Ishikawa (cell line): ENCODE measurements at regions not wholly inside any gene's neighbourhood (a gene's known extent, or its start where the extent isn't known, plus 50 kb on each side); places are given as distances from the start of the nearest gene placed in this dataset.

Experiments used
- CEBPB ChIP-seq: IDR thresholded peaks from 2 replicates; pipeline ENCODE4 v1.6.1; 2012
- CREB1 ChIP-seq: IDR thresholded peaks from 2 replicates; pipeline ENCODE4 v1.6.1; 2012; ENCODE audit warnings: low read depth
- EGR1 ChIP-seq: IDR thresholded peaks from 2 replicates; pipeline ENCODE4 v1.6.1; 2012
- EP300 ChIP-seq: IDR thresholded peaks from 2 replicates; pipeline ENCODE4 v1.6.1; 2012; ENCODE audit warnings: borderline replicate concordance
- FOXM1 ChIP-seq: IDR thresholded peaks from 2 replicates; pipeline ENCODE4 v1.6.1; 2012; ENCODE audit warnings: low read depth, borderline replicate concordance
- NFIC ChIP-seq: IDR thresholded peaks from 2 replicates; pipeline ENCODE4 v1.6.1; 2012
- RAD21 ChIP-seq: IDR thresholded peaks from 2 replicates; pipeline ENCODE4 v1.6.1; 2012; ENCODE audit warnings: low read depth
- TAF1 ChIP-seq: IDR thresholded peaks from 2 replicates; pipeline ENCODE4 v1.6.1; 2012; ENCODE audit warnings: low read depth, mild to moderate bottlenecking
- TCF12 ChIP-seq: IDR thresholded peaks from 2 replicates; pipeline ENCODE4 v1.6.1; 2012; ENCODE audit warnings: low read depth
- TEAD4 ChIP-seq: IDR thresholded peaks from 2 replicates; pipeline ENCODE4 v1.6.1; 2012
- YY1 ChIP-seq: IDR thresholded peaks from 2 replicates; pipeline ENCODE4 v1.6.1; 2012; ENCODE audit warnings: low read depth
- ZBTB7A ChIP-seq: IDR thresholded peaks from 2 replicates; pipeline ENCODE4 v1.6.1; 2012; ENCODE audit warnings: low read depth
- TF ChIP-seq, protein P1 (sequence below): IDR thresholded peaks from 2 replicates; pipeline ENCODE4 v1.6.1; 2012
- TF ChIP-seq, protein P2 (sequence below): IDR thresholded peaks from 2 replicates; pipeline ENCODE4 v1.6.1; 2012
- TF ChIP-seq, protein P3 (sequence below): IDR thresholded peaks from 2 replicates; pipeline ENCODE4 v1.6.1; 2012; ENCODE audit warnings: low read depth, mild to moderate bottlenecking

DNA sequence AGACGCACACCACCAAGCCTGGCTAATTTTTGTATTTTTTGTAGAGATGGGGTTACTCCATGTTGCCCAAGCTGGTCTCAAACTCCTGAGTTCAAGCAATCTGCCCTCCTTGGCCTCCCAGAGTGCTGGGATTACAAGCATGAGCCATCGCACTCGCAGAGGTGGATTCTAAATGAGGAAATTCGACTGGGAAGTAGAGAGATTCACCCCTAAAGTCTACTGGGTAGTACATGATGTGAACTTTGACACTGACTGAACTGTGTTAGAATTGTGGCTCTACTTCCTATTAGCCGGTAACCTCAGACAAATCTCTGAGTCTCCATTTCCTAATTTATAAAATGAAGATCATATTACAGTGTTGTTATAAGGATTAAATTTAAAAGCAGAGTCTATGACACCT is 276.0 kb upstream of the NR5A2 start:
- no peak for TF ChIP-seq YY1

DNA sequence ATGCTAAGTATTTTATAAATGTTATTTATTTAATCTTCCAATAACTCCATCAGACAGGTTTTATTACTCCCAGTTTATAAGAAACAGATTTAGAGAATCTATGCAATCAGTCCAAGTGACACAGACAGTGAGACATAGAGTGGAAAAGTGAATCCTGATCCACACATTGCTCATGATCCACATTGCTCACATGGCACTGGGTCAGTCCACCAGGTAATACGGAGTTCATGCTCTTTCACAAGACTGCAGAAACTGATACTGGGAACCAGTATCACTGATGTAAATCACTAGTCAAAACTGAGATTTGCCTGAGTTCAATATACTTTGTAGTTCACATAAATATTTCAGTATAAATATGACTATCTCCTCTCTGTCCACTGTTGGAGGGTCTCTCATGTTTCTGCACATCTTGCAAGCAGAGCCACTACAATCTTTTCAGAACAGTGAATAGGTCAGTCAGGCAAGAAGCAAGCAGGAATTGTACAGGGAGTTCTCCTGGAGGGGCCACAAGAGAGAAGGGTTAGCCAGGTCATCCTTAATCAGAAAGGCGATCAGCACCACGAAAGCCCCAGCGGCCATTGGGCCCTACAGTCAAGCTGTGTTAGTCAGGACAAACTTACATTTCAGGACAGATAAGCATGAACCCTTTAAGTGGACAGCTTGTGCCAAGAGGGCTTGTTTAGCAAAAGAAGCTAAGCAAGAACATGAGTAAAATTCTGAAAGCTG is 275.4 kb upstream of the NR5A2 start:
- no peak for TF ChIP-seq RAD21
- TF ChIP-seq, protein P1, sequence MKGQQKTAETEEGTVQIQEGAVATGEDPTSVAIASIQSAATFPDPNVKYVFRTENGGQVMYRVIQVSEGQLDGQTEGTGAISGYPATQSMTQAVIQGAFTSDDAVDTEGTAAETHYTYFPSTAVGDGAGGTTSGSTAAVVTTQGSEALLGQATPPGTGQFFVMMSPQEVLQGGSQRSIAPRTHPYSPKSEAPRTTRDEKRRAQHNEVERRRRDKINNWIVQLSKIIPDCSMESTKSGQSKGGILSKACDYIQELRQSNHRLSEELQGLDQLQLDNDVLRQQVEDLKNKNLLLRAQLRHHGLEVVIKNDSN: no peak
- no peak for TF ChIP-seq TEAD4
- no peak for TF ChIP-seq NFIC
- TF ChIP-seq EP300: no peak
- no peak for TF ChIP-seq CREB1
- no peak for TF ChIP-seq EGR1
- no peak for TF ChIP-seq FOXM1
- no peak for TF ChIP-seq YY1
- no peak for TF ChIP-seq CEBPB
- TF ChIP-seq, protein P2, sequence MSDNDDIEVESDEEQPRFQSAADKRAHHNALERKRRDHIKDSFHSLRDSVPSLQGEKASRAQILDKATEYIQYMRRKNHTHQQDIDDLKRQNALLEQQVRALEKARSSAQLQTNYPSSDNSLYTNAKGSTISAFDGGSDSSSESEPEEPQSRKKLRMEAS: no peak
- TF ChIP-seq, protein P3, sequence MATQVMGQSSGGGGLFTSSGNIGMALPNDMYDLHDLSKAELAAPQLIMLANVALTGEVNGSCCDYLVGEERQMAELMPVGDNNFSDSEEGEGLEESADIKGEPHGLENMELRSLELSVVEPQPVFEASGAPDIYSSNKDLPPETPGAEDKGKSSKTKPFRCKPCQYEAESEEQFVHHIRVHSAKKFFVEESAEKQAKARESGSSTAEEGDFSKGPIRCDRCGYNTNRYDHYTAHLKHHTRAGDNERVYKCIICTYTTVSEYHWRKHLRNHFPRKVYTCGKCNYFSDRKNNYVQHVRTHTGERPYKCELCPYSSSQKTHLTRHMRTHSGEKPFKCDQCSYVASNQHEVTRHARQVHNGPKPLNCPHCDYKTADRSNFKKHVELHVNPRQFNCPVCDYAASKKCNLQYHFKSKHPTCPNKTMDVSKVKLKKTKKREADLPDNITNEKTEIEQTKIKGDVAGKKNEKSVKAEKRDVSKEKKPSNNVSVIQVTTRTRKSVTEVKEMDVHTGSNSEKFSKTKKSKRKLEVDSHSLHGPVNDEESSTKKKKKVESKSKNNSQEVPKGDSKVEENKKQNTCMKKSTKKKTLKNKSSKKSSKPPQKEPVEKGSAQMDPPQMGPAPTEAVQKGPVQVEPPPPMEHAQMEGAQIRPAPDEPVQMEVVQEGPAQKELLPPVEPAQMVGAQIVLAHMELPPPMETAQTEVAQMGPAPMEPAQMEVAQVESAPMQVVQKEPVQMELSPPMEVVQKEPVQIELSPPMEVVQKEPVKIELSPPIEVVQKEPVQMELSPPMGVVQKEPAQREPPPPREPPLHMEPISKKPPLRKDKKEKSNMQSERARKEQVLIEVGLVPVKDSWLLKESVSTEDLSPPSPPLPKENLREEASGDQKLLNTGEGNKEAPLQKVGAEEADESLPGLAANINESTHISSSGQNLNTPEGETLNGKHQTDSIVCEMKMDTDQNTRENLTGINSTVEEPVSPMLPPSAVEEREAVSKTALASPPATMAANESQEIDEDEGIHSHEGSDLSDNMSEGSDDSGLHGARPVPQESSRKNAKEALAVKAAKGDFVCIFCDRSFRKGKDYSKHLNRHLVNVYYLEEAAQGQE: no peak
- TF ChIP-seq TCF12: no peak
- no peak for TF ChIP-seq ZBTB7A

DNA sequence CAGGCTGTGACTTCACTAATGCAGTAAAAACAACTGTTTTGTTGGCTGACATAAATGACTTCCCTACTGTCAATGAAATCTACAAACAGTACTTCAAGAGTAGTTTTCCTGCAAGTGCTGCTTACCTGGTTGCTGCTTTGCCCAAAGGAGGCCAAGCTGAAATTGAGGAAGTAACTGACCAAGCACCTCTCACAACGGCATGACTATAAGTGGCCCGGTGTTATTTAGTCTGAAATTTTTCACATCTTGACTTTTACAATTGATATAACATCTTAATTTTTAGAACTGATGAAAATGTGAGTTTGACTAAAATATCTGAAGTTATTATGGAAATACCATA is 274.9 kb upstream of the NR5A2 start:
- TF ChIP-seq, protein P1: no peak
- TF ChIP-seq YY1 (no peak), NFIC (no peak), FOXM1 (no peak), TAF1 (no peak), TCF12 (no peak), EGR1 (no peak)
- TF ChIP-seq, protein P2: no peak
- TF ChIP-seq, protein P3: no peak

DNA sequence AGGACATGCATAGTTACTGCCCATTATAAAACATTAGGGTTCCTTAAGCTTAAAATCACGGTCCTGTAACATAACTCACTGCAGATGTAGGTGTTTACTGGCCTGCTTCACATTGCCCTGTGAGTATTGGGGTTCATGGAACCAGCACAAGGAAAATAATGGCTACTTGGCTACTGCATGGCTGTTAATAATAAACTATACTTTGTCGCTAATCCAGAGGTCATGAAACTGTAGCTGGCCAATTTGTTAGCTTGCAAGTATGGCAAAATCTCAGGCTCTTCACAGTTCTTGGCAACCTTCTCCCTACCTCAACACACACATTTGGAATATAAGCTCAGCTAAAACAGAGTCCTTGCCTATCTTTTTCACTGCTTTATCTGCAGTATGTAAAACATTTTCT is 274.0 kb upstream of the NR5A2 start:
- TF ChIP-seq, protein P3: no peak
- TF ChIP-seq CREB1 (no peak), ZBTB7A (no peak), FOXM1 (no peak), CEBPB (no peak), EGR1 (no peak), TCF12 (no peak)
- TF ChIP-seq, protein P1: no peak
